CD4-positive, alpha-beta T cell treated with Interleukin-2 at 100 ng/mL for 4 hours (primary cell): ENCODE measurements at regions not wholly inside any gene's neighbourhood (a gene's known extent, or its start where the extent isn't known, plus 50 kb on each side); places are given as distances from the start of the nearest gene placed in this dataset.

ENCODE experiments used
- DNase-seq: peaks from one replicate; pipeline ENCODE4 v3.0.0-alpha.2; 2020; ENCODE audit warnings: low spot score

- DNase-seq, result no peak
Measured at GRCh38 chr2:219958941-219959340, 331.5 kb downstream of the SLC4A3 start.

GRCh38 chr2:219959471-219959870, 332.0 kb downstream of the SLC4A3 start:
- no peak for DNase-seq

- no peak for DNase-seq
Measured at GRCh38 chr2:219961947-219962498, 334.6 kb downstream of the SLC4A3 start.

GRCh38 chr2:219962801-219963200, 335.4 kb downstream of the SLC4A3 start:
- DNase-seq, result no peak

GRCh38 chr2:219965287-219966194, 338.1 kb downstream of the SLC4A3 start:
- DNase-seq, result no peak

GRCh38 chr2:219967247-219968245, 340.1 kb downstream of the SLC4A3 start:
- no peak for DNase-seq

GRCh38 chr2:219968685-219969345, 341.4 kb downstream of the SLC4A3 start:
- DNase-seq, result no peak

GRCh38 chr2:219969508-219969907, 342.1 kb downstream of the SLC4A3 start:
- DNase-seq, result no peak

- DNase-seq, result no peak
Measured at GRCh38 chr2:219973136-219973535, 345.7 kb downstream of the SLC4A3 start.

GRCh38 chr2:219976871-219977270, 349.4 kb downstream of the SLC4A3 start:
- no peak for DNase-seq

GRCh38 chr2:219980638-219981037, 353.2 kb downstream of the SLC4A3 start:
- DNase-seq, result no peak

- DNase-seq, result no peak
Measured at GRCh38 chr2:219983836-219984235, 356.4 kb downstream of the SLC4A3 start.

GRCh38 chr2:219985017-219985416, 357.6 kb downstream of the SLC4A3 start:
- no peak for DNase-seq

- DNase-seq, result no peak
Measured at GRCh38 chr2:219987830-219988229, 360.4 kb downstream of the SLC4A3 start.

GRCh38 chr2:219989744-219990143, 362.3 kb downstream of the SLC4A3 start:
- DNase-seq, result no peak

GRCh38 chr2:219991116-219991515, 363.7 kb downstream of the SLC4A3 start:
- DNase-seq, result no peak

GRCh38 chr2:219995399-219995798, 368.0 kb downstream of the SLC4A3 start:
- DNase-seq, result no peak

GRCh38 chr2:219995991-219996765, 368.7 kb downstream of the SLC4A3 start:
- DNase-seq, result no peak

GRCh38 chr2:219997341-219997851, 370.0 kb downstream of the SLC4A3 start:
- no peak for DNase-seq

- DNase-seq, result no peak
Measured at GRCh38 chr2:219998107-219998506, 370.7 kb downstream of the SLC4A3 start.

GRCh38 chr2:219998714-219999227, 371.3 kb downstream of the SLC4A3 start:
- DNase-seq, result no peak
